H1 (cell line): ENCODE measurements at regions not wholly inside any gene's neighbourhood (a gene's known extent, or its start where the extent isn't known, plus 50 kb on each side); places are given as distances from the start of the nearest gene placed in this dataset.

Experiments
- CTCF ChIA-PET: fragments of 300-600 bp; sonication (Branson Sonifier 250); formaldehyde crosslinking; loops from one replicate; lab custom pipeline; 2021; ENCODE audit not compliant: partially characterized antibody; lab: Charles Lee
- POLR2A ChIA-PET: fragments of 300-600 bp; sonication (Branson Sonifier 250); formaldehyde crosslinking; loops from one replicate; lab custom pipeline; 2021; ENCODE audit warnings: inconsistent platforms; ENCODE audit not compliant: partially characterized antibody; lab: Charles Lee
- DNase-seq, 2 experiments: peaks; one replicate each; pipeline versions ENCODE4 v3.0.0 to v3.0.0-alpha.2; 2010 to 2022; ENCODE audit warnings: low spot score in 2 of 2, low read depth in 1 of 2, mixed read lengths in 1 of 2
- FAIRE-seq: peaks from 2 replicates; lab custom pipeline; 2011; peaks lifted over from hg19 to GRCh38; lab: Jason Lieb, UNC
- H2AFZ ChIP-seq: 2 replicates; pipeline ENCODE4 v1.8.1; 2012; ENCODE audit warnings: low read length, inconsistent platforms
- H2AK5ac ChIP-seq: 2 replicates; pipeline ENCODE4 v1.6.1; 2013; ENCODE audit warnings: low read depth, low read length
- H2BK120ac ChIP-seq: replicated peaks from 2 replicates; pipeline ENCODE3; 2013; ENCODE audit warnings: low read depth, low read length, inconsistent platforms
- H2BK12ac ChIP-seq: 2 replicates; pipeline ENCODE4 v1.6.1; 2013; ENCODE audit warnings: low read depth, low read length
- H2BK15ac ChIP-seq: 2 replicates; pipeline ENCODE4 v1.6.1; 2013; ENCODE audit warnings: low read length
- H2BK20ac ChIP-seq: 2 replicates; pipeline ENCODE4 v1.6.1; 2013; ENCODE audit warnings: low read length
- H2BK5ac ChIP-seq: 2 replicates; pipeline ENCODE4 v1.6.1; 2013; ENCODE audit warnings: low read depth, low read length
- H3K14ac ChIP-seq: 2 replicates; pipeline ENCODE4 v1.6.1; 2013; ENCODE audit warnings: inconsistent platforms; ENCODE audit not compliant: insufficient read length
- H3K18ac ChIP-seq: 2 replicates; pipeline ENCODE4 v1.6.1; 2013; ENCODE audit warnings: low read length; ENCODE audit errors: extremely low read depth
- H3K23ac ChIP-seq: 2 replicates; pipeline ENCODE4 v1.6.1; 2013; ENCODE audit warnings: inconsistent platforms; ENCODE audit not compliant: insufficient read length
- H3K23me2 ChIP-seq: 2 replicates; pipeline ENCODE4 v1.6.1; 2013; ENCODE audit warnings: low read depth, low read length
- H3K27ac ChIP-seq: 2 replicates; pipeline ENCODE4 v1.6.1; 2011; ENCODE audit warnings: low read depth, low read length, inconsistent platforms
- H3K27me3 ChIP-seq, 4 experiments: replicated peaks in 1 of 4; 1 replicate in 1 of 4; 2 replicates in 3 of 4; pipeline versions ENCODE4 v1.6.1 to v1.8.1; 2011 to 2013; ENCODE audit warnings: low read length in 3 of 4, mild to moderate bottlenecking in 3 of 4, inconsistent platforms in 2 of 4, mixed read lengths in 2 of 4, moderate library complexity in 1 of 4; ENCODE audit not compliant: control insufficient read depth in 3 of 4, insufficient read depth in 3 of 4; ENCODE audit errors: extremely low read depth in 1 of 4
- H3K36me3 ChIP-seq, 4 experiments: 2 replicates each; pipeline versions ENCODE4 v1.6.1 to v1.8.1; 2011 to 2013; ENCODE audit warnings: mild to moderate bottlenecking in 4 of 4, low read length in 3 of 4, moderate library complexity in 2 of 4, control low read depth in 1 of 4, inconsistent platforms in 1 of 4; ENCODE audit not compliant: insufficient read depth in 4 of 4, control insufficient read depth in 2 of 4
- H3K4ac ChIP-seq: replicated peaks from 2 replicates; pipeline ENCODE3; 2013; ENCODE audit warnings: low read length, low read depth, mixed read lengths, inconsistent platforms; ENCODE audit not compliant: insufficient read length
- H3K4me1 ChIP-seq, 4 experiments: replicated peaks in 1 of 4; 1 replicate in 1 of 4; 2 replicates in 3 of 4; pipeline versions ENCODE4 v1.6.1 to v1.8.1; 2011 to 2013; ENCODE audit warnings: low read length in 3 of 4, inconsistent platforms in 2 of 4, mixed read lengths in 1 of 4; ENCODE audit not compliant: insufficient read depth in 4 of 4, control insufficient read depth in 3 of 4
- H3K4me2 ChIP-seq, 2 experiments: 2 replicates each; pipeline versions ENCODE4 v1.6.1 to v1.8.1; 2011 to 2013; ENCODE audit warnings: low read depth in 2 of 2, low read length in 2 of 2, control low read depth in 1 of 2, inconsistent platforms in 1 of 2, mild to moderate bottlenecking in 1 of 2; ENCODE audit not compliant: insufficient read depth in 1 of 2
- H3K4me3 ChIP-seq, 4 experiments: fragments of 200-600, 300-600 bp in 1 of 4; sonication (generic), shearing (Covaris generic), sonication (Bioruptor Twin) in 1 of 4; 2 replicates each; pipeline versions ENCODE4 v1.5.1 to v1.8.1; 2011 to 2016; ENCODE audit warnings: low read length in 4 of 4, low read depth in 3 of 4, control low read depth in 2 of 4, inconsistent platforms in 2 of 4, mild to moderate bottlenecking in 2 of 4, mixed read lengths in 1 of 4, moderate library complexity in 1 of 4; ENCODE audit not compliant: insufficient read depth in 2 of 4; ENCODE audit errors: extremely low read depth in 1 of 4
- H3K56ac ChIP-seq: replicated peaks from 2 replicates; pipeline ENCODE3; 2013; ENCODE audit warnings: low read depth, mild to moderate bottlenecking, mixed read lengths, low read length, inconsistent platforms; ENCODE audit not compliant: insufficient read length
- H3K79me1 ChIP-seq: 2 replicates; pipeline ENCODE4 v1.6.1; 2013; ENCODE audit warnings: low read depth, low read length, control low read depth
- H3K79me2 ChIP-seq, 2 experiments: 2 replicates each; pipeline versions ENCODE4 v1.6.1 to v1.8.1; 2012 to 2013; ENCODE audit warnings: low read length in 2 of 2, mild to moderate bottlenecking in 2 of 2, inconsistent platforms in 1 of 2; ENCODE audit not compliant: insufficient read depth in 2 of 2, control insufficient read depth in 1 of 2
- H3K9ac ChIP-seq, 4 experiments: replicated peaks in 1 of 4; 1 replicate in 1 of 4; 2 replicates in 3 of 4; pipeline versions ENCODE4 v1.6.1 to v1.8.1; 2011 to 2013; ENCODE audit warnings: low read depth in 3 of 4, low read length in 3 of 4, control low read depth in 2 of 4, mild to moderate bottlenecking in 2 of 4, moderate library complexity in 2 of 4, inconsistent platforms in 1 of 4; ENCODE audit errors: extremely low read depth in 1 of 4
- H3K9me3 ChIP-seq, 2 experiments: 2 replicates each; pipeline versions ENCODE4 v1.6.1 to v1.8.1; 2012 to 2013; ENCODE audit warnings: mild to moderate bottlenecking in 2 of 2, moderate library complexity in 2 of 2, control low read depth in 1 of 2, inconsistent platforms in 1 of 2, low read depth in 1 of 2, low read length in 1 of 2, mixed read lengths in 1 of 2; ENCODE audit not compliant: insufficient read depth in 2 of 2
- H4K20me1 ChIP-seq, 2 experiments: replicated peaks in 1 of 2; 2 replicates each; pipeline versions ENCODE3 to v1.8.1; 2011 to 2013; ENCODE audit warnings: inconsistent platforms in 2 of 2, low read length in 2 of 2, mild to moderate bottlenecking in 1 of 2; ENCODE audit not compliant: insufficient read depth in 2 of 2, control insufficient read depth in 1 of 2
- H4K5ac ChIP-seq: 2 replicates; pipeline ENCODE4 v1.6.1; 2013; ENCODE audit warnings: low read length, low read depth, mixed read lengths, inconsistent platforms; ENCODE audit not compliant: insufficient read length
- H4K8ac ChIP-seq: 2 replicates; pipeline ENCODE4 v1.8.0; 2013; ENCODE audit warnings: mild to moderate bottlenecking, moderate library complexity, low read length, inconsistent platforms; ENCODE audit not compliant: insufficient read depth; ENCODE audit errors: extremely low read depth
- H4K91ac ChIP-seq: replicated peaks from 2 replicates; pipeline ENCODE3; 2013; ENCODE audit warnings: low read length, mixed read lengths, inconsistent platforms; ENCODE audit not compliant: insufficient read length
- ASH2L ChIP-seq: fragments of 200-600, 300-600 bp; sonication (generic); IDR thresholded peaks from one replicate; pipeline ENCODE4 v1.7.1; 2017; ENCODE audit warnings: low read length
- CHD2 ChIP-seq: IDR thresholded peaks from 2 replicates; pipeline ENCODE4 v1.6.1; 2012; ENCODE audit warnings: low read length, improper control_type of control experiment
- CTCF ChIP-seq, 3 experiments: IDR thresholded peaks; 1 replicate in 2 of 3; 2 replicates in 1 of 3; pipeline versions ENCODE4 v1.5.1 to v1.6.1; 2011; ENCODE audit warnings: low read length in 3 of 3, mild to moderate bottlenecking in 3 of 3, inconsistent platforms in 2 of 3, low read depth in 1 of 3, moderate library complexity in 1 of 3; ENCODE audit not compliant: insufficient read depth in 1 of 3; ENCODE audit errors: control extremely low read depth in 1 of 3
- E2F6 ChIP-seq: IDR thresholded peaks from 2 replicates; pipeline ENCODE4 v1.6.1; 2012; ENCODE audit warnings: inconsistent platforms
- KDM4A ChIP-seq: IDR thresholded peaks from one replicate; pipeline ENCODE4 v1.7.1; 2012; ENCODE audit warnings: low read depth, mild to moderate bottlenecking, moderate library complexity, low read length, inconsistent platforms; ENCODE audit not compliant: severe bottlenecking
- KDM5A ChIP-seq: fragments of 200-600 bp; IDR thresholded peaks from 2 replicates; pipeline ENCODE4 v1.7.1; 2012; ENCODE audit warnings: mild to moderate bottlenecking, low read length, inconsistent platforms, mixed read lengths
- NANOG ChIP-seq: IDR thresholded peaks from 2 replicates; pipeline ENCODE4 v1.6.1; 2011; ENCODE audit warnings: low read length, low read depth, mild to moderate bottlenecking, inconsistent platforms; ENCODE audit not compliant: insufficient read depth, poor library complexity, severe bottlenecking
- RNF2 ChIP-seq: fragments of 200-900, 300-1000 bp; sonication (generic); IDR thresholded peaks from 2 replicates; pipeline ENCODE4 v1.7.1; 2016; ENCODE audit warnings: borderline replicate concordance, low read depth, mild to moderate bottlenecking, antibody characterized with exemption, low read length; ENCODE audit not compliant: poor library complexity, severe bottlenecking; ENCODE audit errors: missing control alignments
- TAF7 ChIP-seq: optimal IDR thresholded peaks from 2 replicates; pipeline ENCODE3; 2011; ENCODE audit warnings: low read depth, mild to moderate bottlenecking, inconsistent platforms, low read length, moderate library complexity, borderline replicate concordance
- ZNF274 ChIP-seq: IDR thresholded peaks from 2 replicates; pipeline ENCODE4 v1.7.0; 2012; ENCODE audit warnings: low read length, borderline replicate concordance; ENCODE audit errors: extremely low read depth
- WGBS, 2 experiments: shearing (Covaris generic) in 1 of 2; methylation state at CpG; one replicate each; pipeline versions ENCODE4 v1.1.6 to v1.1.7; 2013 to 2015; ENCODE audit warnings: low lambda C conversion rate in 2 of 2, mixed read lengths in 2 of 2, inconsistent platforms in 1 of 2, low coverage in 1 of 2, missing lambda C conversion rate in 1 of 2; ENCODE audit not compliant: insufficient replicate concordance in 2 of 2, insufficient coverage in 1 of 2, insufficient read length in 1 of 2; ENCODE audit errors: extremely low coverage in 1 of 2, missing lambda C conversion rate in 1 of 2; 5-methylcytosine and 5-hydroxymethylcytosine counted together

- H3K4me1 ChIP-seq, result peaks cover 0 to 4% (median 1%) of the 10 kb centered on the region in 4 experiments; a peak in 4 of 7 replicates
- H2BK5ac ChIP-seq, result no peak overlapping the region
- H3K36me3 ChIP-seq, result no peaks in the 10 kb centered on the region
- H2AFZ ChIP-seq, result no peak overlapping the region
- H2BK20ac ChIP-seq, result no peak overlapping the region
- ChIA-PET CTCF (interaction anchor here (1.4 kb wide), 1 partner anchor 12 kb away, joined by 7 read pairs; no protein-coding TSS in a partner anchor), POLR2A (no interaction called here)
- no peak overlapping the region for H4K8ac ChIP-seq
- no peak overlapping the region for H3K4ac ChIP-seq
- no peak overlapping the region for H3K27ac ChIP-seq
- no peak overlapping the region for H3K9ac ChIP-seq
- H2BK15ac ChIP-seq, result no peak overlapping the region
- no peaks in the 10 kb centered on the region; the same call in 1 of the 2 replicates for H3K23me2 ChIP-seq
- H3K23ac ChIP-seq, result no peak overlapping the region
- 89% methylated on average over 2 of the region's 5 CpGs; no CpG with 5 or more reads in 1 of the 2 experiments for WGBS, 2 experiments
- no peaks in the 10 kb centered on the region for H3K27me3 ChIP-seq
- no peak for DNase-seq
- no peak overlapping the region for H2BK12ac ChIP-seq
- H3K18ac ChIP-seq, result no peak overlapping the region
- H3K79me2 ChIP-seq, result no peaks in the 10 kb centered on the region
- no peak overlapping the region for H3K56ac ChIP-seq
- no peak overlapping the region for H3K4me2 ChIP-seq
- H2AK5ac ChIP-seq, result no peak overlapping the region
- H3K14ac ChIP-seq, result no peak overlapping the region
- no peaks in the 10 kb centered on the region for H4K20me1 ChIP-seq
- H3K79me1 ChIP-seq, result no peaks in the 10 kb centered on the region
- H3K4me3 ChIP-seq, result no peak overlapping the region
- H3K9me3 ChIP-seq, result no peaks in the 10 kb centered on the region
- H2BK120ac ChIP-seq, result no peak overlapping the region
- H4K5ac ChIP-seq, result no peak overlapping the region
- no peak for FAIRE-seq
- H4K91ac ChIP-seq, result no peak overlapping the region
- TF ChIP-seq ZNF274 (no peak), RNF2 (no peak), E2F6 (no peak), CHD2 (no peak), KDM4A (no peak), TAF7 (no peak), NANOG (no peak), ASH2L (no peak), KDM5A (no peak), CTCF (IDR thresholded peaks at IDR 0.05; ENCODE audit: control extremely low read depth in 1 of 3, insufficient read depth in 1 of 3, low read depth in 1 of 3, low read length in 3 of 3) (no peak)
Measured at GRCh38 chrX:51408462-51408861, 75.8 kb downstream of the NUDT10 start.
